ENCODE measurements at regions not wholly inside any gene's neighbourhood (a gene's known extent, or its start where the extent isn't known, plus 50 kb on each side); places are given as distances from the start of the nearest gene placed in this dataset.

DNA sequence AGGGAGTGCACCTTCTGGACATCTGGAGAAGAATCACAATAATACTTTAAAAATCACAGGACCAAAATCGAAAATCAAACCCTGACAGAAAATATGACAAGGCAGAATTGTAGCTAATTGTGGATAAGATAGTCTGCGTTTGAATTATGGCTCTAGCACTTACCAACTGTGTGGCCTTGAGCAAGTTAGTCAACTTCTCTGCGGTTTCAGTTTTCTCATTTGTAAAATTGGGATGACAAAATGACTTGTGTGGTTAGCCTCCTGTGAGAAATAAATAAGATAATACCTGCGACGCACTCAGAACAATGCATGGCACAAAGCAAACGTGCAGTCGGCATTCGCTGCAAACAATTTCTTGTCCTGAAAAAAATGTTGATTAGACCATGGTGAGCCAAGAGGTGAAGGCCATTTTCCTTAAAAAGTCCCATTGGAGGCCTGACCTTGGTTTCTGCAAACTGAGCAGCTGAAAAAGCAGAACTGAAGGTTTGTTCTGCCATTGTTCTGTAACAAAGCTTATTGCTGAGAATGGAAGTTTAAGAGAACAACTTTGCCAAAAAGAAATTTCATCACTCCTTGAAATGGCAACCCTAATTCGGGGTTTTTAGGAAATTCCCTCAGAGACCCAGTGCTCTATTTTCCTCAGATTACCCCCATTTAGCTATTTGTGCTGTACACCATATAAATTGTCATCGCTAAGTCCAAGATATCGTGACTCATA lies 266.3 kb downstream of the ERMARD start:
- in situ Hi-C loops (cut with MboI; ENCODE audit: low pct_unique_long_range_greater_than_20kb in 2 of 9, low sequenced_read_pairs in 9 of 9, unreplicated experiment in 9 of 9): no loop called here
- Histone ChIP-seq H3K27ac (no peak overlapping the region), H3K4me3 (no peak overlapping the region), H3K4me1 (replicated peaks in 1 of 2) (no peaks in the 10 kb centered on the region)
- ATAC-seq (replicated peaks in 6 of 8): no peak
- 49 to 92% (median 77%) methylated on average over 3 to 11 of the region's 11 CpGs for WGBS, 10 experiments

GRCh38 chr6:170013815-170014214 lies 262.4 kb downstream of the ERMARD start:
- Histone ChIP-seq H3K4me1 (replicated peaks in 1 of 2) (peaks cover 11 to 13% of the 10 kb centered on the region in 2 donors), H3K27ac (no peak overlapping the region), H3K4me3 (no peak overlapping the region)
- in situ Hi-C loops (cut with MboI; ENCODE audit: low pct_unique_long_range_greater_than_20kb in 2 of 9, low sequenced_read_pairs in 9 of 9, unreplicated experiment in 9 of 9): no loop called here
- WGBS, 10 experiments: 0 to 100% (median 33%) methylated on average over 1 to 2 of the region's 2 CpGs; no CpG with 5 or more reads in 3 of the 10 experiments
- peak in 1 of 8 experiments; percentile 33 for ATAC-seq (replicated peaks in 6 of 8)

DNA sequence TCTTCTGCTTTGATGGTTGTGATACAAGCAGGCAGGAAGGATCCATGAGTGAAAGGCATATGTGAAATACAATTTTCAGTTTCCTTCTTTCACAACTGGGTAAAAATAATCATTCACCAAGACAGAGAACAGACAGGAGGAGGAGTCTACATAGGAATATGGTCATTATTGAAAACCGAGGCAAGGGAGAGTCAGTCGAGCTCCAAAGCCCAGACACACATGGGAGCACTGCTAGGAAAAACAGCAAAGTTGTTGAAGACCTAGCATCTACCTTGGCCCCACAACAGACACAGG lies 260.6 kb downstream of the ERMARD start:
- in situ Hi-C loops (cut with MboI; ENCODE audit: low pct_unique_long_range_greater_than_20kb in 2 of 9, low sequenced_read_pairs in 9 of 9, unreplicated experiment in 9 of 9): no loop called here
- Histone ChIP-seq H3K4me1 (replicated peaks in 1 of 2) (peaks cover 28 to 30% of the 10 kb centered on the region in 2 donors), H3K27ac (no peak overlapping the region), H3K4me3 (no peak overlapping the region)
- 20 to 90% (median 75%) methylated on average over 1 to 2 of the region's 2 CpGs; no CpG with 5 or more reads in 3 of the 10 experiments for WGBS, 10 experiments
- ATAC-seq (replicated peaks in 6 of 8): no peak

DNA sequence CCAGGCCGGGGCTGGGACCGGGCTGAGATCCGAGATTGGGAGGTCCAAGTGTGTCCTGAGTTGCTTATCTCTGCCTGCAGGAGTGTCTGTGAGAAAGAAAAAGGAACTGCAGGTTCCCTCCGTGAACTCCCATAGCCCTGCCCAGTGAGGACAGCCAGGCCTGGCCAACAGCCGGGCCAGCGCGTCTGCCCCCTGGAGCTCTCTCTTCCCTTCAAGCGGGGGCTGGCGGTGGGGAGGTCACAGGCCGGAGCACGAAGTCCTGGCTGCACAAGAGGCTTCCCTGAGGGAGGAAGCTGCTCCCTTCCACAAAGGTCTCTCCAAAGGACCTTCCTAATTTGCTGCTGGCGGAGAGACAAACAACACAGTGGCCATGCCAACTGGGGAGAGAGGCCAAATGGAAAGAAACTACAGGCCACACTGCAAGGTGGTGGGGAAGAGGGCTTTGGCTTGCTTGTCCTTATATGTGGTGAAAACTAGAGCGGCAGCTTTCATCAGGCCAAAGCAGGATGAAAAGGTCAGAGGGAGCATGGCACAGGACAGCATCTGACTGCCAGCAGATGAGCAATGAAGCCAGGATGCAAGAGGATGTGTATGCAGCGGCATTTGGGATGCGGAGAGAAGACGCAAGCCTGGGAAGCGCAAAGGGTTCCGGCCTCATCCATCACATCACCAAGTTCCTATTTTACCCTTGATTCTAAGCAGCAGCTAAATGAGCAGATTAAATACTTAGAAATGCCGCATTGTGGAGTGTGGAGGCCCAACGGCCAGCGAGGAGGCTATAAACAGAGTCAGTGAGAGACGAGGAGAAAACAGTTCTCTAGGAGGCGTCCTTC lies 260.0 kb downstream of the ERMARD start:
- ATAC-seq (replicated peaks in 6 of 8): peak in 3 of 8 experiments; percentile 18 to 57 (median 26)
- Histone ChIP-seq H3K4me3 (no peak overlapping the region), H3K4me1 (replicated peaks in 1 of 2) (peaks cover 33 to 35% of the 10 kb centered on the region in 2 donors), H3K27ac (no peak overlapping the region)
- WGBS, 10 experiments: 51 to 100% (median 83%) methylated on average over 2 to 10 of the region's 23 CpGs
- in situ Hi-C loops (cut with MboI; ENCODE audit: low pct_unique_long_range_greater_than_20kb in 2 of 9, low sequenced_read_pairs in 9 of 9, unreplicated experiment in 9 of 9): no loop called here

DNA sequence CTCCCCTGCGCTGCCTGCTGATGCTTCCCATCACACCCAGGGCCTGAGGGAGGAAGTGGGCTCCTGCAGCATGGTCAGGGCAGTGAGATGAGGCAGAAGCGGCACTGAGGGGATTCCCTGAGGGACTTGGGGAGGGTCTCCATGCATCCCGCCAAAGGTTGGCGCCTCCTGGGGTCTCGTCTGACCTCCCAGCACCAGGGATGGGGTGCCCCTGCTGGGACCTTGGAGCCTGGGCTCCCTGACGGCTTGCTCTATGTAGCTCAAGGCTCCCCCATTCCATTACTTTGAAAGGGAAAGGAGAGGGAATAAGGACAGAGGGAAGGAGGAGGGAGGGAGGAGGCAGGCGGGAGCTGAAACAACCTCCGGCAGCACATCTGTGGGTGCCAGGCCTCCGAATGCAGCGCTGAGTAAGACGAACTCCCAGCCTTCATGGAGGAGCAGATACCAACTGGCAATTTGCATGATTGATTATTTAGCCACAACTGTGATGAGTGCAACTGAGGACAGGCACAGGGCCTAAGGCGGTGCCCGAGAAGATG lies 259.3 kb downstream of the ERMARD start:
- H3K4me3 ChIP-seq: no peak overlapping the region
- H3K4me1 ChIP-seq (replicated peaks in 1 of 2): peaks cover 35% of the 10 kb centered on the region in 2 donors
- WGBS, 10 experiments: 40 to 100% (median 88%) methylated on average over 1 to 6 of the region's 13 CpGs; no CpG with 5 or more reads in 4 of the 10 experiments
- in situ Hi-C loops (cut with MboI; ENCODE audit: low pct_unique_long_range_greater_than_20kb in 2 of 9, low sequenced_read_pairs in 9 of 9, unreplicated experiment in 9 of 9): no loop called here
- H3K27ac ChIP-seq: no peak overlapping the region
- no peak for ATAC-seq (replicated peaks in 6 of 8)

GRCh38 chr6:170008294-170008785 lies 256.9 kb downstream of the ERMARD start:
- 31 to 100% (median 91%) methylated on average over 1 to 15 of the region's 16 CpGs; no CpG with 5 or more reads in 1 of the 10 experiments for WGBS, 10 experiments
- H3K4me1 ChIP-seq (replicated peaks in 1 of 2): peaks cover 35% of the 10 kb centered on the region in 2 donors
- no peak for ATAC-seq (replicated peaks in 6 of 8)
- no peak overlapping the region for H3K27ac ChIP-seq
- H3K4me3 ChIP-seq: no peak overlapping the region
- in situ Hi-C loops (cut with MboI; ENCODE audit: low pct_unique_long_range_greater_than_20kb in 2 of 9, low sequenced_read_pairs in 9 of 9, unreplicated experiment in 9 of 9): no loop called here

- Histone ChIP-seq H3K4me1 (replicated peaks in 1 of 2) (peaks cover 35% of the 10 kb centered on the region in 2 donors), H3K27ac (peak overlapping the region in 1 of 2 donors; percentile 7), H3K4me3 (no peak overlapping the region)
- in situ Hi-C loops (cut with MboI; ENCODE audit: low pct_unique_long_range_greater_than_20kb in 2 of 9, low sequenced_read_pairs in 9 of 9, unreplicated experiment in 9 of 9): no loop called here
- ATAC-seq (replicated peaks in 6 of 8): peak in 6 of 8 experiments; percentile 72 to 93 (median 78)
- WGBS, 10 experiments: 14 to 60% (median 43%) methylated on average over 3 to 5 of the region's 17 CpGs; no CpG with 5 or more reads in 3 of the 10 experiments
These were observed 256.3 kb downstream of the ERMARD start for GRCh38 chr6:170007468-170008293.

- Histone ChIP-seq H3K27ac (peak overlapping the region in 1 of 2 donors; percentile 56), H3K4me3 (no peak overlapping the region), H3K4me1 (replicated peaks in 1 of 2) (peaks cover 32 to 33% of the 10 kb centered on the region in 2 donors)
- 8 to 69% (median 17%) methylated on average over 1 to 16 of the region's 19 CpGs; no CpG with 5 or more reads in 4 of the 10 experiments for WGBS, 10 experiments
- in situ Hi-C loops (cut with MboI; ENCODE audit: low pct_unique_long_range_greater_than_20kb in 2 of 9, low sequenced_read_pairs in 9 of 9, unreplicated experiment in 9 of 9): no loop called here
- ATAC-seq (replicated peaks in 6 of 8): peak in 6 of 8 experiments; percentile 13 to 74 (median 66)
These were observed 255.6 kb downstream of the ERMARD start for GRCh38 chr6:170006900-170007467.

DNA sequence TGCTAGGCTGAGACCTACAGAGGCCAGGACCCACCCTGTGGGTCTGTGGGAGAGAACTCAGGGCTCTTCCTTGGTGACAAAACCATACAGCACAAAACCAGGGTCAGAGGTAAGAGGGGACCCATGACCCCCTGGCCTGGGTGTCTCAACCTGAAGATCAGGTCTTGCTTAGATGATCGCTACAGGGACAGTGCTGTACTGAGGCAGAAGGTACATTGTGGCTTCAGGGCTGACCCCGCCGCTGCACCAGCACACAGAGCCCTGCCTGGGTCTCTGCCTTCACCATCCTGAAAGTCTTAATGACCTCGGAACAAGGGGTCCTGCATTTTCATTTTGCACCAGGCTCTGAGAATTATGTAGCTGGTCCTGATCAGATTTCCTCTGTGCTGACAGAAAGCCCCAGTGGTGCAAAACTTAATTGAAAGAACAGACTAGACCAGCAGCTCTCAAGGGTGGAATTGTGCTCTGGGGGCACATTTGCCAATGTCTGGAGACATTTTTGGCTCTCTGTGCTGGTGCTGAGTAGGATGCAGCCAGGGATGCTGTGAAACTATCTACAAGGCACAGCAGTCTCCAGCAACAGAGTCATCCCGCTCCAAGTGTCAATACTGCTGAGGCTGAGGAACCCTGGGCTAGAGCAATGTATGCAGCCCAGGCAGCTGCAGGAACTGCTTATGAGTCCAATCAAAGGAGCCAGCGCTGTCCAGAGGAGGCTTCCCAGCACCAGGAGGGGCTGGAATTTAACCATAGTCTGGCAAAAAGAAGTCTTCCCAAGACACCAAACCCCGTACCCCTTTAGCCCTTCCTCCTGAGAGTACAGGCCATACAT lies 254.9 kb downstream of the ERMARD start:
- 28 to 93% (median 64%) methylated on average over 2 to 4 of the region's 7 CpGs; no CpG with 5 or more reads in 4 of the 10 experiments for WGBS, 10 experiments
- Histone ChIP-seq H3K4me1 (replicated peaks in 1 of 2) (peaks cover 25 to 26% of the 10 kb centered on the region in 2 donors), H3K27ac (peak overlapping the region in 1 of 2 donors; percentile 56), H3K4me3 (no peak overlapping the region)
- in situ Hi-C loops (cut with MboI; ENCODE audit: low pct_unique_long_range_greater_than_20kb in 2 of 9, low sequenced_read_pairs in 9 of 9, unreplicated experiment in 9 of 9): no loop called here
- peak in 5 of 8 experiments; percentile 14 to 26 (median 21) for ATAC-seq (replicated peaks in 6 of 8)

- Histone ChIP-seq H3K4me3 (no peak overlapping the region), H3K27ac (no peak overlapping the region), H3K4me1 (replicated peaks in 1 of 2) (peaks cover 22 to 24% of the 10 kb centered on the region in 2 donors)
- in situ Hi-C loops (cut with MboI; ENCODE audit: low pct_unique_long_range_greater_than_20kb in 2 of 9, low sequenced_read_pairs in 9 of 9, unreplicated experiment in 9 of 9): no loop called here
- ATAC-seq (replicated peaks in 6 of 8): no peak
These were observed 254.2 kb downstream of the ERMARD start for GRCh38 chr6:170005665-170006064.

GRCh38 chr6:170004585-170005210 lies 253.3 kb downstream of the ERMARD start:
- H3K4me3 ChIP-seq: no peak overlapping the region
- no peak for ATAC-seq (replicated peaks in 6 of 8)
- WGBS, 10 experiments: 0 to 96% (median 72%) methylated on average over 1 to 4 of the region's 5 CpGs; no CpG with 5 or more reads in 4 of the 10 experiments
- H3K4me1 ChIP-seq (replicated peaks in 1 of 2): peaks cover 22 to 24% of the 10 kb centered on the region in 2 donors
- in situ Hi-C loops (cut with MboI; ENCODE audit: low pct_unique_long_range_greater_than_20kb in 2 of 9, low sequenced_read_pairs in 9 of 9, unreplicated experiment in 9 of 9): no loop called here
- no peak overlapping the region for H3K27ac ChIP-seq
